ENCODE measurements at regions not wholly inside any gene's neighbourhood (a gene's known extent, or its start where the extent isn't known, plus 50 kb on each side); places are given as distances from the start of the nearest gene placed in this dataset.
"Not testable (repeated sequence)": the region's sequence is repeated elsewhere in the genome, so short reads cannot be mapped to it uniquely, and the experiment has no call there.

- BruUV-seq (replicated peaks), result no TSS peak
- Histone ChIP-seq H3K27ac (ENCODE audit: low read depth, low read length, poor library complexity, severe bottlenecking) (no peak overlapping the region), H3K9me3 (ENCODE audit: low read depth, low read length, poor library complexity, severe bottlenecking) (no peaks in the 10 kb centered on the region), H3K27me3 (replicated peaks; ENCODE audit: insufficient read depth, low read depth, low read length, poor library complexity) (no peaks in the 10 kb centered on the region), H3K4me3 (ENCODE audit: low read depth, low read length, poor library complexity, severe bottlenecking) (no peak overlapping the region), H3K36me3 (ENCODE audit: insufficient read depth, low read length, poor library complexity, severe bottlenecking) (no peaks in the 10 kb centered on the region), H3K4me1 (ENCODE audit: insufficient read depth, low read length, poor library complexity, severe bottlenecking) (no peaks in the 10 kb centered on the region)
- TF ChIP-seq CTCF (conservative IDR thresholded peaks at IDR 0.05; ENCODE audit: low read depth, low read length) (no peak), EZH2 (IDR thresholded peaks at IDR 0.05; ENCODE audit: borderline replicate concordance, low read depth, low read length, poor library complexity, severe bottlenecking) (no peak)
- POLR2A ChIA-PET (ENCODE audit: low non-redundant PET), result no interaction called here
- DNase-seq (ENCODE audit: low spot score), result no peak
- intact Hi-C loops (cut with micrococcal nuclease; ENCODE audit: unreplicated experiment), result no loop called here
- CTCF ChIA-PET, result no interaction called here
These were observed 853.8 kb upstream of the MIR17HG start for GRCh38 chr13:90493667-90494066.

GRCh38 chr13:90494849-90495248 is 852.6 kb upstream of the MIR17HG start:
- POLR2A ChIA-PET (ENCODE audit: low non-redundant PET); H3K9me3 ChIP-seq (ENCODE audit: low read depth, low read length, poor library complexity, severe bottlenecking); DNase-seq (ENCODE audit: low spot score); H3K4me3 ChIP-seq (ENCODE audit: low read depth, low read length, poor library complexity, severe bottlenecking); BruUV-seq (replicated peaks); CTCF ChIA-PET; H3K27ac ChIP-seq (ENCODE audit: low read depth, low read length, poor library complexity, severe bottlenecking); H3K36me3 ChIP-seq (ENCODE audit: insufficient read depth, low read length, poor library complexity, severe bottlenecking); H3K4me1 ChIP-seq (ENCODE audit: insufficient read depth, low read length, poor library complexity, severe bottlenecking); intact Hi-C loops (cut with micrococcal nuclease; ENCODE audit: unreplicated experiment); H3K27me3 ChIP-seq (replicated peaks; ENCODE audit: insufficient read depth, low read depth, low read length, poor library complexity): not testable (repeated sequence)

- intact Hi-C loops (cut with micrococcal nuclease; ENCODE audit: unreplicated experiment), result no loop called here
- TF ChIP-seq EZH2 (IDR thresholded peaks at IDR 0.05; ENCODE audit: borderline replicate concordance, low read depth, low read length, poor library complexity, severe bottlenecking) (no peak), CTCF (conservative IDR thresholded peaks at IDR 0.05; ENCODE audit: low read depth, low read length) (no peak)
- H3K27me3 ChIP-seq (replicated peaks; ENCODE audit: insufficient read depth, low read depth, low read length, poor library complexity), result no peaks in the 10 kb centered on the region
- no peak overlapping the region for H3K27ac ChIP-seq (ENCODE audit: low read depth, low read length, poor library complexity, severe bottlenecking)
- H3K9me3 ChIP-seq (ENCODE audit: low read depth, low read length, poor library complexity, severe bottlenecking), result no peaks in the 10 kb centered on the region
- no peaks in the 10 kb centered on the region for H3K36me3 ChIP-seq (ENCODE audit: insufficient read depth, low read length, poor library complexity, severe bottlenecking)
- no peak for DNase-seq (ENCODE audit: low spot score)
- POLR2A ChIA-PET (ENCODE audit: low non-redundant PET), result no interaction called here
- no TSS peak for BruUV-seq (replicated peaks)
- H3K4me3 ChIP-seq (ENCODE audit: low read depth, low read length, poor library complexity, severe bottlenecking), result no peak overlapping the region
- CTCF ChIA-PET, result no interaction called here
- no peaks in the 10 kb centered on the region for H3K4me1 ChIP-seq (ENCODE audit: insufficient read depth, low read length, poor library complexity, severe bottlenecking)
These were observed 849.4 kb upstream of the MIR17HG start for GRCh38 chr13:90498096-90498495.

- no peak for TF ChIP-seq CTCF (conservative IDR thresholded peaks at IDR 0.05; ENCODE audit: low read depth, low read length)
- TF ChIP-seq EZH2 (IDR thresholded peaks at IDR 0.05; ENCODE audit: borderline replicate concordance, low read depth, low read length, poor library complexity, severe bottlenecking), result no peak
- DNase-seq (ENCODE audit: low spot score), result no peak
- BruUV-seq (replicated peaks), result no TSS peak
- intact Hi-C loops (cut with micrococcal nuclease; ENCODE audit: unreplicated experiment), result no loop called here
- H3K4me3 ChIP-seq (ENCODE audit: low read depth, low read length, poor library complexity, severe bottlenecking), result no peak overlapping the region
- H3K27ac ChIP-seq (ENCODE audit: low read depth, low read length, poor library complexity, severe bottlenecking), result no peak overlapping the region
- no peaks in the 10 kb centered on the region for H3K36me3 ChIP-seq (ENCODE audit: insufficient read depth, low read length, poor library complexity, severe bottlenecking)
- H3K4me1 ChIP-seq (ENCODE audit: insufficient read depth, low read length, poor library complexity, severe bottlenecking), result no peaks in the 10 kb centered on the region
- ChIA-PET POLR2A (ENCODE audit: low non-redundant PET) (no interaction called here), CTCF (no interaction called here)
- no peaks in the 10 kb centered on the region for H3K27me3 ChIP-seq (replicated peaks; ENCODE audit: insufficient read depth, low read depth, low read length, poor library complexity)
- no peaks in the 10 kb centered on the region for H3K9me3 ChIP-seq (ENCODE audit: low read depth, low read length, poor library complexity, severe bottlenecking)
These were observed 848.7 kb upstream of the MIR17HG start for GRCh38 chr13:90498816-90499215.

All from A673 (cell line).